GM12865 (cell line): ENCODE measurements at regions not wholly inside any gene's neighbourhood (a gene's known extent, or its start where the extent isn't known, plus 50 kb on each side); places are given as distances from the start of the nearest gene placed in this dataset.

Experiments used
- DNase-seq: peaks from one replicate; pipeline ENCODE4 v3.0.0; 2010; ENCODE audit warnings: low read depth
- H3K4me3 ChIP-seq: 2 replicates; pipeline ENCODE4 v1.5.1; 2011; ENCODE audit warnings: mild to moderate bottlenecking, low read depth, low read length, control low read depth
- CTCF ChIP-seq: IDR thresholded peaks from 2 replicates; pipeline ENCODE4 v1.5.1; 2011; ENCODE audit warnings: low read length, control low read depth, low read depth, inconsistent platforms; ENCODE audit not compliant: insufficient read depth; ENCODE audit errors: missing control alignments

- DNase-seq = no peak
- H3K4me3 ChIP-seq = no peak overlapping the region
- no peak for TF ChIP-seq CTCF
Observed at GRCh38 chrX:42628471-42628870, 149.5 kb downstream of the PPP1R2C start.

DNA sequence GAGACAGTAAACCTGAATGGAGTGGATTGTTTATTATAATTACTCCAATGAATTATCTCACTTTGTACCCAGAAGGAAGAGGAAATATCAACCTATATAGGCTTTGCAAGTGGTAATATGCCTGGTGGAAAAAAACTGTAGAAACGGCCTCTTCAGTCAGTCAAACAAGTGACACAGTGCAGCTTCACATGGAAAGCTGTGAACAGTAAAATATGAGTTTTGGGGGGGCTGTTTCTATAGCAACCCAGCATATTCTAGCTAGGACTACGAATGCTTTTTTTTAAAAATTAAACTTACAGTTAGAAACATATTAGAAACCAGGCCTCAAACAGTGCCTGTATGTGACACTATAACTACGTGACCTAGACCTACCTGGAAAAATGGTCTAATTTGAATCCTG, 150.1 kb downstream of the PPP1R2C start:
- H3K4me3 ChIP-seq = no peak overlapping the region
- no peak for DNase-seq
- no peak for TF ChIP-seq CTCF

DNA sequence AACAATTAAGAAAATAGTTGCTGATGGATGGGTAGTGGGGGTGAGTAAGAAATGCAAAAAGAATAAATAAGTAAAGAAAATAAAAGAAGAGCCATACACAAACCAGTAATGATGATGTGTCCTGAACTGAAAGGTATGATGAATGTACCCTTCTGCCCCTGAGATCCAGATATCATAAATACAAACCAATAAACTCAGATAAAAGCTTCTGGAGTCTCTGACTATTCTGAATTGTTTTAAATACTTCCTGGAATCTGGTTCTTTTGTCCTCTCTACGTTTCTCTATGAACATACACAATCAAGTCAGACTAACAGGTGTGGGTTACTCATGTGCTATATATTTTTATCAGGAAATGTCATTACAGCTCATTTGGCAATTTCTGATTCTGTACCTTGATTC, 153.4 kb downstream of the PPP1R2C start:
- no peak for DNase-seq
- TF ChIP-seq CTCF = no peak
- no peak overlapping the region for H3K4me3 ChIP-seq

DNA sequence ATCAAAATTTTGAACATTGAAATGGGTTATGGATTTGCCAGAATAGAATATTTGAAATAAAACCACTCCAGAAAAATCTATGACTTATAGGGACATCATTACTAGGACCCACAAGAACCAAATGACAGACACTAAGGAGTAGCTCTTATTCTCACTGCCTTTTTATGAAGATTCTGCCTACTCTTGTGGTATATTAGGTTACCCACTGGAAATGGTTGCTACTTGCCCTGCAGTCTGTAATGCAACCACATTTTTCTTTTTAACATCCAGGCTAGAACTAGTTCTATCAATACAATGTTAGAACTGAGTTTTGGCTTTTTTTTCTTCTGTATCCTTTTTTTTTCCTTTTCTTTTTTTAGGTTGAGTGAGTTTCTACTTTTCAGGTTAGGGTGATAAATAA, 158.9 kb downstream of the PPP1R2C start:
- no peak for DNase-seq
- no peak overlapping the region for H3K4me3 ChIP-seq
- TF ChIP-seq CTCF = no peak

- no peak overlapping the region for H3K4me3 ChIP-seq
- no peak for TF ChIP-seq CTCF
Observed at GRCh38 chrX:42616981-42617380, 161.0 kb downstream of the PPP1R2C start.

GRCh38 chrX:42615161-42615563, 162.8 kb downstream of the PPP1R2C start:
- DNase-seq = peak; percentile 46
- TF ChIP-seq CTCF = peak; percentile 24

More at GRCh38 chrX:42616981-42617380, 161.0 kb downstream of the PPP1R2C start:
- DNase-seq = peak; percentile 37

DNA sequence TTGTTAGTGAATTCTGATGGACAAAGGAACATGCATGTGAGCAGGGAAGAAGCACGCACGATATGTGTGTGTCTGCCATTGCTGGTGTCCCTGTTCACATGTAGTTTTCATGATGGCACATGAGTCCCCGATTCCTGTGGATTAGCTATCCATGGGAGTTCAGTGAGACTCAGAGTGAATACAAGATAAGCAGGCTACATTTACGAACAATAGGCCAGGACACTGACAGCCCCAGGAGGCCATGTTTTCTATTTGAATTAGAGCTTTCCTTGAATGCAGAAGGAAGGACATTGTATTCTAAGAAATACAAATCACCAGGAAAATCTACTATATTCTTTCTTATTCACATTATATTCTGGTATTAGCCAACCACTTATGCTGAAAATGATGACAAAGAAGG, 171.4 kb downstream of the PPP1R2C start:
- no peak overlapping the region for H3K4me3 ChIP-seq
- DNase-seq = no peak
- no peak for TF ChIP-seq CTCF

More at GRCh38 chrX:42615161-42615563, 162.8 kb downstream of the PPP1R2C start:
- H3K4me3 ChIP-seq = no peak overlapping the region
